Fibroblast of lung (primary cell): ENCODE measurements at regions not wholly inside any gene's neighbourhood (a gene's known extent, or its start where the extent isn't known, plus 50 kb on each side); places are given as distances from the start of the nearest gene placed in this dataset.

Source experiments
- DNase-seq, 2 donors: peaks; one replicate each; pipeline versions ENCODE4 v3.0.0 to v3.0.0-alpha.2; 2010; ENCODE audit warnings: low read depth in 2 of 2
- H2AFZ ChIP-seq: 2 replicates; pipeline ENCODE4 v1.5.1; 2012; ENCODE audit warnings: low read length, control low read depth, inconsistent platforms
- H3K27ac ChIP-seq: 2 replicates; pipeline ENCODE4 v1.5.1; 2011; ENCODE audit warnings: low read length, control low read depth; ENCODE audit not compliant: insufficient read depth
- H3K27me3 ChIP-seq: 2 replicates; pipeline ENCODE4 v1.5.1; 2011; ENCODE audit warnings: mild to moderate bottlenecking, low read length; ENCODE audit not compliant: control insufficient read depth, insufficient read depth
- H3K36me3 ChIP-seq: 2 replicates; pipeline ENCODE4 v1.5.1; 2011; ENCODE audit warnings: low read length; ENCODE audit not compliant: control insufficient read depth, insufficient read depth
- H3K4me1 ChIP-seq: 2 replicates; pipeline ENCODE4 v1.5.1; 2011; ENCODE audit warnings: low read length; ENCODE audit not compliant: control insufficient read depth, insufficient read depth; ENCODE audit errors: extremely low read depth
- H3K4me2 ChIP-seq: 2 replicates; pipeline ENCODE4 v1.5.1; 2011; ENCODE audit warnings: low read length, control low read depth; ENCODE audit not compliant: insufficient read depth; ENCODE audit errors: extremely low read depth
- H3K4me3 ChIP-seq, 4 experiments: fragments of 200-600 bp in 1 of 4; sonication (generic) in 1 of 4; replicated peaks in 1 of 4; 2 replicates each; pipeline ENCODE4 v1.5.1; 2011 to 2016; ENCODE audit warnings: low read length in 4 of 4, low read depth in 3 of 4, mild to moderate bottlenecking in 3 of 4, control low read depth in 2 of 4, inconsistent platforms in 1 of 4, mixed read lengths in 1 of 4; ENCODE audit not compliant: insufficient read depth in 1 of 4; ENCODE audit errors: control extremely low read depth in 1 of 4
- H3K79me2 ChIP-seq: 2 replicates; pipeline ENCODE4 v1.5.1; 2012; ENCODE audit warnings: mild to moderate bottlenecking, low read length, inconsistent platforms; ENCODE audit not compliant: control insufficient read depth, insufficient read depth
- H3K9ac ChIP-seq: 2 replicates; pipeline ENCODE4 v1.5.1; 2011; ENCODE audit warnings: mild to moderate bottlenecking, low read length, control low read depth; ENCODE audit not compliant: insufficient read depth
- H3K9me3 ChIP-seq: 2 replicates; pipeline ENCODE4 v1.5.1; 2012; ENCODE audit warnings: low read depth, low read length; ENCODE audit not compliant: control insufficient read depth, insufficient read depth
- H4K20me1 ChIP-seq: 2 replicates; pipeline ENCODE4 v1.5.1; 2011; ENCODE audit warnings: low read length; ENCODE audit not compliant: control insufficient read depth, insufficient read depth; ENCODE audit errors: extremely low read depth
- EZH2 ChIP-seq: IDR thresholded peaks from 2 replicates; pipeline ENCODE4 v1.5.1; 2012; ENCODE audit warnings: low read length, control low read depth, mild to moderate bottlenecking; ENCODE audit errors: missing control alignments
- TF ChIP-seq, protein P1 (sequence below), 2 donors: IDR thresholded peaks in 1 of 2; conservative IDR thresholded peaks in 1 of 2; 1 replicate in 1 of 2; 2 replicates in 1 of 2; pipeline ENCODE4 v1.5.1; 2011 to 2012; ENCODE audit warnings: low read length in 2 of 2, control low read depth in 1 of 2, inconsistent platforms in 1 of 2, low read depth in 1 of 2, mild to moderate bottlenecking in 1 of 2

DNA sequence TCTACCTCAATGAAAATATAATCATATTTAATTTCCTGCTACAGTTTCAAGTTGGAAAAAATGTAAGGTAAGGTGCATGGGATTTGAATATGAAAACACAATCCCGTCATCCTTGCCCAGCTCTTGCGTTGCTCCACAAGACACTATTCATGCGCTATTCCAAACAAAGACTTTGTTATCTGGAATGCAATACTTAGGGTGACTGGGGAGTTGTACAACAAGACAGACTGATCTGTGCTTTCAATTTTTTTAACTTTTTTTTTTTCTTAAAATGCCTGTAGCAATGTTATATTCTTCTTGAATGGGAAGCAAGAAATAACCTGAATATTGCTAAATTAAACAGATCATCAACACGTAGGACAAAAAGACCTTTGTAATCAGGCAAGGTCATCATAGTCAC lies 1077.2 kb downstream of the TTLL7 start:
- no peak overlapping the region for H3K4me3 ChIP-seq
- no peak overlapping the region for H3K4me2 ChIP-seq
- TF ChIP-seq, protein P1, sequence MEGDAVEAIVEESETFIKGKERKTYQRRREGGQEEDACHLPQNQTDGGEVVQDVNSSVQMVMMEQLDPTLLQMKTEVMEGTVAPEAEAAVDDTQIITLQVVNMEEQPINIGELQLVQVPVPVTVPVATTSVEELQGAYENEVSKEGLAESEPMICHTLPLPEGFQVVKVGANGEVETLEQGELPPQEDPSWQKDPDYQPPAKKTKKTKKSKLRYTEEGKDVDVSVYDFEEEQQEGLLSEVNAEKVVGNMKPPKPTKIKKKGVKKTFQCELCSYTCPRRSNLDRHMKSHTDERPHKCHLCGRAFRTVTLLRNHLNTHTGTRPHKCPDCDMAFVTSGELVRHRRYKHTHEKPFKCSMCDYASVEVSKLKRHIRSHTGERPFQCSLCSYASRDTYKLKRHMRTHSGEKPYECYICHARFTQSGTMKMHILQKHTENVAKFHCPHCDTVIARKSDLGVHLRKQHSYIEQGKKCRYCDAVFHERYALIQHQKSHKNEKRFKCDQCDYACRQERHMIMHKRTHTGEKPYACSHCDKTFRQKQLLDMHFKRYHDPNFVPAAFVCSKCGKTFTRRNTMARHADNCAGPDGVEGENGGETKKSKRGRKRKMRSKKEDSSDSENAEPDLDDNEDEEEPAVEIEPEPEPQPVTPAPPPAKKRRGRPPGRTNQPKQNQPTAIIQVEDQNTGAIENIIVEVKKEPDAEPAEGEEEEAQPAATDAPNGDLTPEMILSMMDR (conservative IDR thresholded peaks at IDR 0.05 in 1 of 2, IDR thresholded peaks at IDR 0.05 in 1 of 2; ENCODE audit: low read depth in 1 of 2, low read length in 2 of 2), result no peak
- no peak for TF ChIP-seq EZH2
- no peaks in the 10 kb centered on the region for H4K20me1 ChIP-seq
- no peaks in the 10 kb centered on the region for H3K36me3 ChIP-seq
- no peak overlapping the region for H3K9ac ChIP-seq
- no peaks in the 10 kb centered on the region for H3K79me2 ChIP-seq
- H3K27me3 ChIP-seq, result no peaks in the 10 kb centered on the region
- no peaks in the 10 kb centered on the region for H3K9me3 ChIP-seq
- H3K4me1 ChIP-seq, result no peaks in the 10 kb centered on the region
- no peak overlapping the region for H3K27ac ChIP-seq
- DNase-seq, result no peak
- H2AFZ ChIP-seq, result no peak overlapping the region

DNA sequence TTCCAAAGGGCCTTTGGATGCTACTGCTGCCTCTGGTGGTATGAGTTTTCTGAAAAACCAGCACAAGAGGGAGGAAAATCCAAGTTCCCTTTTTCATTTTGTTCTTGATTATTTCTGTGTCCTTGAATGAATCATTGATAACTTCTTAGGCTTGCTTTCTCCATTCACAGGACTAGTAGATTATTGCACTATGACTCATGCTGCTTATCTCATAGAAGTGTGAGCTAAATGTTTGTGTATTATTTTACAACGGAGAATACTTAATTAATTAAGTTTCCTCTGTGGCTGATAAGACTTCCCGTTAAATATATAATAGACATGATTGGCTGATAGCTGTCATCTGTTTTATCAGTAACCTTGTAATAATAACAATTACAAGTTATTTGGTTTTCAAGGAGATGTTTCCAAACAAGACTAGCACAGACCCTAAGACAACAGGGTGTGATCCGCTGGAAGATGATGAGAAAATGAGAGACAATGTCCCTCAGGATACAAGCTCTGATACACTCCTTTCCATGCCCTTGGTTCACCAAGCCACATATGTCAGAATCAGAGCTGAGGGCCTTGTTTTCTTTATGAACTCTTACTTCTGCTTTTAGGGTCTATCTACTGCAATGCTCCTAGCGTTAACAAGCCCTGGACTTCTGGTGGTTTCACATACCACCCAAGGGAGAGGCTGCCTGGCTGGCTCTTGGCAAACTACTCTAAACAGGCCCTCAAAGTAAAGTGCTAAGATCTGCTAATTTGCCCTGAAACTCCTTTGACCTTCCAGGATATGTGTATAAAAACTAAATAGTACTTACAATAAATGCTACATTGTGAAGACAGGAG lies 1078.3 kb downstream of the TTLL7 start:
- TF ChIP-seq EZH2, result no peak
- TF ChIP-seq, protein P1 (conservative IDR thresholded peaks at IDR 0.05 in 1 of 2, IDR thresholded peaks at IDR 0.05 in 1 of 2; ENCODE audit: low read depth in 1 of 2, low read length in 2 of 2), result no peak
- H3K4me1 ChIP-seq, result no peaks in the 10 kb centered on the region
- H4K20me1 ChIP-seq, result no peaks in the 10 kb centered on the region
- H3K36me3 ChIP-seq, result no peaks in the 10 kb centered on the region
- H2AFZ ChIP-seq, result no peak overlapping the region
- DNase-seq, result peak; percentile 21 to 24
- H3K79me2 ChIP-seq, result no peaks in the 10 kb centered on the region
- no peak overlapping the region for H3K4me2 ChIP-seq
- H3K27me3 ChIP-seq, result no peaks in the 10 kb centered on the region
- H3K9ac ChIP-seq, result no peak overlapping the region
- no peak overlapping the region for H3K4me3 ChIP-seq
- no peaks in the 10 kb centered on the region for H3K9me3 ChIP-seq
- no peak overlapping the region for H3K27ac ChIP-seq

DNA sequence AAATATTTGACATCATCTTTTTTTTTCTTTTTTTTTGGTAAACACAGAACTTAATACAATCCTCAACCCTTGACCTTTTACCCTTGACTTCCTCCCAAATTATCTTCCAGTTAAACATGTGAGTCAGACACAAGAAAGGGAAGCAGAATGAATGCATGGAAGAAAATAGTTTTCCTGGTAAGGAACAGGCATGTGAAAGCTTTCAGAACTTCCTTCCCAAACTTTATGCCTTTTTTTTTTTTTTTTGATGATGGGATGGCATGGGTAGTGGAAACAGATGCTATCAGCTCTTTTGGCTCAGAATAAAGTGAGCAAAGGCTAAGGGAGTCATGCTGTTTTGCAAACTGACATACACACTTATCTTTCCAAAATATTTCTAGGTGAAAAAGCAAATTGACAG lies 1079.1 kb downstream of the TTLL7 start:
- H3K4me1 ChIP-seq, result no peaks in the 10 kb centered on the region
- no peak overlapping the region for H3K4me2 ChIP-seq
- no peak overlapping the region for H3K27ac ChIP-seq
- H3K9ac ChIP-seq, result no peak overlapping the region
- no peaks in the 10 kb centered on the region for H3K36me3 ChIP-seq
- no peaks in the 10 kb centered on the region for H3K27me3 ChIP-seq
- DNase-seq, result peak in 1 of 2 donors; percentile 25
- H3K79me2 ChIP-seq, result no peaks in the 10 kb centered on the region
- H3K4me3 ChIP-seq, result no peak overlapping the region
- H2AFZ ChIP-seq, result no peak overlapping the region
- no peaks in the 10 kb centered on the region for H3K9me3 ChIP-seq
- H4K20me1 ChIP-seq, result no peaks in the 10 kb centered on the region
- TF ChIP-seq EZH2, result no peak
- TF ChIP-seq, protein P1 (conservative IDR thresholded peaks at IDR 0.05 in 1 of 2, IDR thresholded peaks at IDR 0.05 in 1 of 2; ENCODE audit: low read depth in 1 of 2, low read length in 2 of 2), result no peak
